Lung (tissue), 11 donors: ENCODE measurements at regions not wholly inside any gene's neighbourhood (a gene's known extent, or its start where the extent isn't known, plus 50 kb on each side); places are given as distances from the start of the nearest gene placed in this dataset.
A peak's percentile ranks its signal among the peaks of the same experiment; 100 is the strongest.

ENCODE experiments used
- ATAC-seq: fragments of 200-7000 bp; cut with Tn5 transposase; one replicate; pipeline ENCODE4 v1.9.1; 2020; ENCODE audit warnings: moderate number of reproducible peaks; ENCODE audit not compliant: insufficient read depth, low FRiP score
- DNase-seq, 3 donors: peaks; one replicate each; pipeline ENCODE4 v3.0.0-alpha.2; 2013 to 2017
- H3K27ac ChIP-seq, 2 donors: one replicate each; pipeline ENCODE4 v1.5.1; 2013; ENCODE audit warnings: mild to moderate bottlenecking in 2 of 2, moderate library complexity in 2 of 2, control low read depth in 1 of 2, inconsistent platforms in 1 of 2, low read depth in 1 of 2, low read length in 1 of 2
- H3K27me3 ChIP-seq, 3 donors: one replicate each; pipeline ENCODE4 v1.5.1; 2013; ENCODE audit warnings: low read length in 2 of 3; ENCODE audit not compliant: control insufficient read depth in 3 of 3, insufficient read depth in 3 of 3
- H3K36me3 ChIP-seq, 4 donors: one replicate each; pipeline ENCODE4 v1.5.1; 2013; ENCODE audit warnings: low read length in 4 of 4, mild to moderate bottlenecking in 1 of 4, moderate library complexity in 1 of 4; ENCODE audit not compliant: control insufficient read depth in 4 of 4, insufficient read depth in 4 of 4
- H3K4me1 ChIP-seq, 5 donors: one replicate each; pipeline ENCODE4 v1.5.1; 2013; ENCODE audit warnings: low read length in 5 of 5, mild to moderate bottlenecking in 2 of 5, moderate library complexity in 1 of 5; ENCODE audit not compliant: control insufficient read depth in 5 of 5, insufficient read depth in 5 of 5
- H3K4me3 ChIP-seq: one replicate; pipeline ENCODE4 v1.5.1; 2013; ENCODE audit warnings: mild to moderate bottlenecking, control low read depth, moderate library complexity
- H3K9ac ChIP-seq, 2 donors: one replicate each; pipeline ENCODE4 v1.5.1; 2013; ENCODE audit warnings: low read length in 2 of 2, control low read depth in 1 of 2; ENCODE audit not compliant: insufficient read depth in 1 of 2
- H3K9me3 ChIP-seq, 4 donors: one replicate each; pipeline ENCODE4 v1.5.1; 2013; ENCODE audit warnings: low read length in 3 of 4, mild to moderate bottlenecking in 1 of 4, moderate library complexity in 1 of 4; ENCODE audit not compliant: control insufficient read depth in 4 of 4, insufficient read depth in 3 of 4
- CTCF ChIP-seq: IDR thresholded peaks from 2 replicates; pipeline ENCODE4 v1.5.1; 2012; ENCODE audit warnings: mild to moderate bottlenecking; ENCODE audit errors: control extremely low read depth, extremely low read depth
- WGBS, 2 donors: extraction: QIAGEN DNeasy Blood & Tissue Kit; methylation state at CpG; one replicate each; pipeline ENCODE4 v1.1.7; 2013; 5-methylcytosine and 5-hydroxymethylcytosine counted together
- donor health status: control.
- donor health status: control.
- donor health status: Bipolar disorder and iron deficiency.
- donor health status: healthy.
- donor health status: DM: yes; HTN: yes; CAD: no.

GRCh38 chr20:57001126-57001767, 265.2 kb downstream of the BMP7 start:
- Histone ChIP-seq H3K9ac (no peak overlapping the region), H3K4me1 (no peaks in the 10 kb centered on the region), H3K36me3 (no peaks in the 10 kb centered on the region), H3K27me3 (peaks cover 0 to 8% (median 0%) of the 10 kb centered on the region in 3 donors), H3K4me3 (no peak overlapping the region), H3K9me3 (peaks cover 0 to 19% (median 2%) of the 10 kb centered on the region in 4 donors), H3K27ac (no peak overlapping the region)
- WGBS, 2 donors: 77 to 81% methylated on average over 12 of the region's 12 CpGs
- TF ChIP-seq CTCF: no peak
- ATAC-seq (no peak), DNase-seq (no peak)

GRCh38 chr20:57002066-57002570, 264.3 kb downstream of the BMP7 start:
- no peaks in the 10 kb centered on the region for H3K36me3 ChIP-seq
- ATAC-seq: no peak
- no peak overlapping the region for H3K27ac ChIP-seq
- peaks cover 0 to 19% (median 2%) of the 10 kb centered on the region in 4 donors for H3K9me3 ChIP-seq
- peak in 1 of 3 donors; percentile 13 for DNase-seq
- no peaks in the 10 kb centered on the region for H3K4me1 ChIP-seq
- WGBS, 2 donors: 64 to 79% methylated on average over 15 of the region's 15 CpGs
- H3K9ac ChIP-seq: no peak overlapping the region
- H3K4me3 ChIP-seq: no peak overlapping the region
- H3K27me3 ChIP-seq: peaks cover 0 to 14% (median 4%) of the 10 kb centered on the region in 3 donors
- no peak for TF ChIP-seq CTCF

GRCh38 chr20:57003012-57003411, 263.4 kb downstream of the BMP7 start:
- 28 to 34% methylated on average over 7 of the region's 7 CpGs for WGBS, 2 donors
- no peak overlapping the region for H3K27ac ChIP-seq
- peaks cover 0 to 14% (median 4%) of the 10 kb centered on the region in 3 donors for H3K27me3 ChIP-seq
- no peak overlapping the region for H3K4me3 ChIP-seq
- no peaks in the 10 kb centered on the region for H3K36me3 ChIP-seq
- DNase-seq (no peak), ATAC-seq (no peak)
- peaks cover 0 to 16% (median 2%) of the 10 kb centered on the region in 4 donors for H3K9me3 ChIP-seq
- H3K9ac ChIP-seq: no peak overlapping the region
- H3K4me1 ChIP-seq: no peaks in the 10 kb centered on the region
- no peak for TF ChIP-seq CTCF
